H1 (cell line): ENCODE measurements at regions not wholly inside any gene's neighbourhood (a gene's known extent, or its start where the extent isn't known, plus 50 kb on each side); places are given as distances from the start of the nearest gene placed in this dataset.

Experiments used
- CEBPB ChIP-seq: IDR thresholded peaks from 2 replicates; pipeline ENCODE4 v1.6.1; 2012; ENCODE audit warnings: low read depth, low read length
- CREB1 ChIP-seq: IDR thresholded peaks from 2 replicates; pipeline ENCODE4 v1.6.1; 2012; ENCODE audit warnings: inconsistent platforms
- SRF ChIP-seq: IDR thresholded peaks from 2 replicates; pipeline ENCODE4 v1.6.1; 2011; ENCODE audit warnings: mild to moderate bottlenecking, low read depth, low read length, moderate library complexity
- TF ChIP-seq, protein P1 (sequence below), 3 experiments: IDR thresholded peaks; 1 replicate in 2 of 3; 2 replicates in 1 of 3; pipeline versions ENCODE4 v1.5.1 to v1.6.1; 2011; ENCODE audit warnings: low read length in 3 of 3, mild to moderate bottlenecking in 3 of 3, inconsistent platforms in 2 of 3, low read depth in 1 of 3, moderate library complexity in 1 of 3; ENCODE audit not compliant: insufficient read depth in 1 of 3; ENCODE audit errors: control extremely low read depth in 1 of 3

GRCh38 chr2:12203528-12203927 lies 457.1 kb downstream of the LPIN1 start (continued):
- TF ChIP-seq, protein P1, sequence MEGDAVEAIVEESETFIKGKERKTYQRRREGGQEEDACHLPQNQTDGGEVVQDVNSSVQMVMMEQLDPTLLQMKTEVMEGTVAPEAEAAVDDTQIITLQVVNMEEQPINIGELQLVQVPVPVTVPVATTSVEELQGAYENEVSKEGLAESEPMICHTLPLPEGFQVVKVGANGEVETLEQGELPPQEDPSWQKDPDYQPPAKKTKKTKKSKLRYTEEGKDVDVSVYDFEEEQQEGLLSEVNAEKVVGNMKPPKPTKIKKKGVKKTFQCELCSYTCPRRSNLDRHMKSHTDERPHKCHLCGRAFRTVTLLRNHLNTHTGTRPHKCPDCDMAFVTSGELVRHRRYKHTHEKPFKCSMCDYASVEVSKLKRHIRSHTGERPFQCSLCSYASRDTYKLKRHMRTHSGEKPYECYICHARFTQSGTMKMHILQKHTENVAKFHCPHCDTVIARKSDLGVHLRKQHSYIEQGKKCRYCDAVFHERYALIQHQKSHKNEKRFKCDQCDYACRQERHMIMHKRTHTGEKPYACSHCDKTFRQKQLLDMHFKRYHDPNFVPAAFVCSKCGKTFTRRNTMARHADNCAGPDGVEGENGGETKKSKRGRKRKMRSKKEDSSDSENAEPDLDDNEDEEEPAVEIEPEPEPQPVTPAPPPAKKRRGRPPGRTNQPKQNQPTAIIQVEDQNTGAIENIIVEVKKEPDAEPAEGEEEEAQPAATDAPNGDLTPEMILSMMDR (IDR thresholded peaks at IDR 0.05; ENCODE audit: control extremely low read depth in 1 of 3, insufficient read depth in 1 of 3, low read depth in 1 of 3, low read length in 3 of 3), result no peak
- no peak for TF ChIP-seq CEBPB
- no peak for TF ChIP-seq CREB1
- no peak for TF ChIP-seq SRF
